ENCODE measurements at regions not wholly inside any gene's neighbourhood (a gene's known extent, or its start where the extent isn't known, plus 50 kb on each side); places are given as distances from the start of the nearest gene placed in this dataset.

DNA sequence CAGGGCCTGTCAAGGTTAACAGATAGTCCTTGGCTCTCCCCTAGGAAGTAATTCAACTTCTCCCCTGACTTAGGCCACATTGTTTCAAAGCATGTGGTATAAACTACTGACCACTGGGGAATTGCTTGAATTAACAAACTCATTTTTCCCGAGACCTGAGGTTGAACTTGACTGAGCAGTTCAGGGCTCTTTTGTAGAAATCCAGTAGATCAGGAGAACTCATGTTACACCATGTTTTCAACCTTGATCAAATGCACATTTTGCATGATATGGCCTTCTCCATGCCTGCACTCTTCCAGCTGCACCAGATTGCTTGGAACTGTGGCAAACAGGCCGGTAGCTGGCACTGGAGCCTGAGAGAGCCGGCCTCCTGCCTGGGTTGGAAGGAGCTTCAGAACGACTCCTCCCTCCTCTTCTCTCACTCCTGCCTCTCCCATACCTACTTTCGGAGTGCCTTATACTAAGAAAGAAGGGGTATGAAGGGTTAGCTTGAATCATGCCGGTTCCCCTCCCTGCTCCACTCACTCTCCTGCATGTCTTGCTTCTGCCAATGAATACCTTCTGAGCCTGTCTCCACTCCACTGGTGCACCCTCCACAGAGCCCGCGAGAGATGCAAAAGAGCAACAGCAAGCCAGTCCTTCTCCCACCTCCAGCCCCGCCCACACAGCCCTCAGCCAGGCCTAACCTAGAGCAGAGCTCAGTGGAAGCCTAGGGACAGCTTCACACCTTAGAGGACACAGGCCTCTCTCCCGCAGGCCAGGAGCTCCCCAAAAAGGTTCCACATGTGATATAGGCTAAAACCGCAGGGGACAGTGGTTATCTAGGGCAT, 159.4 kb downstream of the MACROH2A1 start:
- no peaks in the 10 kb centered on the region for H3F3A ChIP-seq (replicated peaks; ENCODE audit: insufficient read depth)
- WGBS (ENCODE audit: low lambda C conversion rate) = 92% methylated on average over 10 of the region's 11 CpGs
- H3K4me2 ChIP-seq = no peak overlapping the region
- H3K27ac ChIP-seq (ENCODE audit: low read depth in 2 of 2, low read length in 1 of 2) = no peak overlapping the region
- no peaks in the 10 kb centered on the region for H4K20me1 ChIP-seq (ENCODE audit: insufficient read depth)
- no peaks in the 10 kb centered on the region for H3K27me3 ChIP-seq (ENCODE audit: insufficient read depth)
- no peaks in the 10 kb centered on the region for H3K79me2 ChIP-seq (ENCODE audit: insufficient read depth)
- no peak overlapping the region for H3K9ac ChIP-seq
- ChIA-PET CTCF (interaction anchor here (0.6 to 1.5 kb wide), 3 partner anchors 9 to 186 kb away, joined by 3 to 5 read pairs (median 3); no protein-coding TSS in a partner anchor), POLR2A (no interaction called here)
- no peaks in the 10 kb centered on the region for H3K9me2 ChIP-seq
- no peak overlapping the region for H3K4me3 ChIP-seq (ENCODE audit: low read depth in 2 of 2, low read length in 1 of 2)
- no peaks in the 10 kb centered on the region for H3K36me3 ChIP-seq (replicated peaks in 1 of 2; ENCODE audit: control insufficient read depth in 1 of 2, insufficient read depth in 2 of 2, low read length in 1 of 2)
- no peaks in the 10 kb centered on the region for H3K9me3 ChIP-seq
- TF ChIP-seq EP300 (IDR thresholded peaks at IDR 0.05; ENCODE audit: borderline replicate concordance in 1 of 2, low read depth in 1 of 2, low read length in 1 of 2) = no peak
- TF ChIP-seq SIN3A (IDR thresholded peaks at IDR 0.05; ENCODE audit: borderline replicate concordance, low read depth, low read length) = no peak
- no peak for TF ChIP-seq FOXJ3 (CRISPR knock-in tag; IDR thresholded peaks at IDR 0.05)
- TF ChIP-seq, protein P1, sequence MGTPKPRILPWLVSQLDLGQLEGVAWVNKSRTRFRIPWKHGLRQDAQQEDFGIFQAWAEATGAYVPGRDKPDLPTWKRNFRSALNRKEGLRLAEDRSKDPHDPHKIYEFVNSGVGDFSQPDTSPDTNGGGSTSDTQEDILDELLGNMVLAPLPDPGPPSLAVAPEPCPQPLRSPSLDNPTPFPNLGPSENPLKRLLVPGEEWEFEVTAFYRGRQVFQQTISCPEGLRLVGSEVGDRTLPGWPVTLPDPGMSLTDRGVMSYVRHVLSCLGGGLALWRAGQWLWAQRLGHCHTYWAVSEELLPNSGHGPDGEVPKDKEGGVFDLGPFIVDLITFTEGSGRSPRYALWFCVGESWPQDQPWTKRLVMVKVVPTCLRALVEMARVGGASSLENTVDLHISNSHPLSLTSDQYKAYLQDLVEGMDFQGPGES (IDR thresholded peaks at IDR 0.05; ENCODE audit: low read depth, low read length) = no peak
- no peak for TF ChIP-seq FOSL2 (IDR thresholded peaks at IDR 0.05; ENCODE audit: borderline replicate concordance, low read depth)
- no peak for TF ChIP-seq CHD2 (IDR thresholded peaks at IDR 0.05; ENCODE audit: low read length, partially characterized antibody)
- TF ChIP-seq GATA2 (CRISPR knock-in tag; IDR thresholded peaks at IDR 0.05) = no peak
- TF ChIP-seq, protein P2, sequence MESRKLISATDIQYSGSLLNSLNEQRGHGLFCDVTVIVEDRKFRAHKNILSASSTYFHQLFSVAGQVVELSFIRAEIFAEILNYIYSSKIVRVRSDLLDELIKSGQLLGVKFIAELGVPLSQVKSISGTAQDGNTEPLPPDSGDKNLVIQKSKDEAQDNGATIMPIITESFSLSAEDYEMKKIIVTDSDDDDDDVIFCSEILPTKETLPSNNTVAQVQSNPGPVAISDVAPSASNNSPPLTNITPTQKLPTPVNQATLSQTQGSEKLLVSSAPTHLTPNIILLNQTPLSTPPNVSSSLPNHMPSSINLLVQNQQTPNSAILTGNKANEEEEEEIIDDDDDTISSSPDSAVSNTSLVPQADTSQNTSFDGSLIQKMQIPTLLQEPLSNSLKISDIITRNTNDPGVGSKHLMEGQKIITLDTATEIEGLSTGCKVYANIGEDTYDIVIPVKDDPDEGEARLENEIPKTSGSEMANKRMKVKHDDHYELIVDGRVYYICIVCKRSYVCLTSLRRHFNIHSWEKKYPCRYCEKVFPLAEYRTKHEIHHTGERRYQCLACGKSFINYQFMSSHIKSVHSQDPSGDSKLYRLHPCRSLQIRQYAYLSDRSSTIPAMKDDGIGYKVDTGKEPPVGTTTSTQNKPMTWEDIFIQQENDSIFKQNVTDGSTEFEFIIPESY (IDR thresholded peaks at IDR 0.05; ENCODE audit: borderline replicate concordance, low read depth) = no peak
- no peak for TF ChIP-seq MEF2A (IDR thresholded peaks at IDR 0.05; ENCODE audit: borderline replicate concordance, low read depth)
- no peak for TF ChIP-seq REST (IDR thresholded peaks at IDR 0.05; ENCODE audit: low read depth, low read length)
- TF ChIP-seq RCOR1 (IDR thresholded peaks at IDR 0.05; ENCODE audit: low read length) = no peak
- no peak for TF ChIP-seq SMC3 (IDR thresholded peaks at IDR 0.05; ENCODE audit: low read depth, low read length)
- no peak for TF ChIP-seq EZH2phosphoT487 (IDR thresholded peaks at IDR 0.05; ENCODE audit: borderline replicate concordance, low read depth)
- TF ChIP-seq GABPA (IDR thresholded peaks at IDR 0.05; ENCODE audit: low read depth) = no peak
- TF ChIP-seq PBX3 (IDR thresholded peaks at IDR 0.05) = no peak
- no peak for TF ChIP-seq MXI1 (IDR thresholded peaks at IDR 0.05; ENCODE audit: low read depth, low read length)
- no peak for TF ChIP-seq RAD21 (IDR thresholded peaks at IDR 0.05; ENCODE audit: low read length)
- TF ChIP-seq USF1 (IDR thresholded peaks at IDR 0.05; ENCODE audit: borderline replicate concordance, low read depth) = no peak
- TF ChIP-seq YY1 (IDR thresholded peaks at IDR 0.05; ENCODE audit: low read depth) = no peak
- no peak for DNase-seq
- peaks cover 13 to 67% of the 10 kb centered on the region in 2 experiments for H3K4me1 ChIP-seq (ENCODE audit: control insufficient read depth in 1 of 2, insufficient read depth in 2 of 2, low read depth in 1 of 2, low read length in 1 of 2)
- no peak overlapping the region for H2AFZ ChIP-seq (ENCODE audit: low read depth)
